HepG2 (cell line): ENCODE measurements at regions not wholly inside any gene's neighbourhood (a gene's known extent, or its start where the extent isn't known, plus 50 kb on each side); places are given as distances from the start of the nearest gene placed in this dataset.

Experiments
- BRF2 ChIP-seq: sonication (generic); formaldehyde crosslinking; IDR thresholded peaks from 2 replicates; pipeline ENCODE4 v1.8.1; 2022; ENCODE audit warnings: mild to moderate bottlenecking, missing genetic modification reagents
- CENPX ChIP-seq: sonication (generic); formaldehyde crosslinking; IDR thresholded peaks from 2 replicates; pipeline ENCODE4 v1.9.0; 2021; ENCODE audit warnings: mild to moderate bottlenecking, missing genetic modification reagents, moderate library complexity
- E2F2 ChIP-seq: sonication (generic); formaldehyde crosslinking; IDR thresholded peaks from 2 replicates; pipeline ENCODE4 v1.4.0; 2020; ENCODE audit warnings: missing genetic modification reagents, borderline replicate concordance
- ESRRA ChIP-seq: sonication (generic); formaldehyde crosslinking; IDR thresholded peaks from 2 replicates; pipeline ENCODE4 v1.5.1; 2020; ENCODE audit warnings: mild to moderate bottlenecking, low read depth, missing genetic modification reagents
- HNF4A ChIP-seq: sonication (generic); formaldehyde crosslinking; IDR thresholded peaks from 2 replicates; pipeline ENCODE4 v1.4.0; 2020; ENCODE audit warnings: missing genetic modification reagents
- JARID2 ChIP-seq: sonication (generic); formaldehyde crosslinking; IDR thresholded peaks from 2 replicates; pipeline ENCODE4 v1.8.1; 2023; ENCODE audit warnings: missing genetic modification reagents, inconsistent platforms; ENCODE audit not compliant: insufficient replicate concordance
- KDM2A ChIP-seq: sonication (generic); formaldehyde crosslinking; IDR thresholded peaks from 2 replicates; pipeline ENCODE4 v1.4.0; 2020; ENCODE audit warnings: low read depth, missing genetic modification reagents, borderline replicate concordance
- KDM3A ChIP-seq: IDR thresholded peaks from 2 replicates; pipeline ENCODE4 v1.6.1; 2018; ENCODE audit warnings: low read depth, missing compliant biosample characterization
- KDM5B ChIP-seq: sonication (generic); formaldehyde crosslinking; IDR thresholded peaks from 2 replicates; pipeline ENCODE4 v1.4.0; 2020; ENCODE audit warnings: missing genetic modification reagents, mild to moderate bottlenecking, borderline replicate concordance
- PHB2 ChIP-seq: fragments of 450-650 bp; IDR thresholded peaks from 2 replicates; pipeline ENCODE4 v1.6.1; 2018; ENCODE audit not compliant: partially characterized antibody
- RAD21 ChIP-seq: fragments of 450-650 bp; formaldehyde crosslinking; IDR thresholded peaks from 2 replicates; pipeline ENCODE4 v1.5.0; 2020; ENCODE audit warnings: mild to moderate bottlenecking
- TEAD2 ChIP-seq: sonication (generic); formaldehyde crosslinking; IDR thresholded peaks from 2 replicates; pipeline ENCODE4 v1.9.0; 2021; ENCODE audit warnings: missing genetic modification reagents
- TERF1 ChIP-seq: sonication (generic); formaldehyde crosslinking; IDR thresholded peaks from 2 replicates; pipeline ENCODE4 v1.8.0; 2022; ENCODE audit warnings: mild to moderate bottlenecking, missing genetic modification reagents, moderate library complexity
- ZFP36L2 ChIP-seq: sonication (generic); formaldehyde crosslinking; IDR thresholded peaks from 2 replicates; pipeline ENCODE4 v1.4.0; 2020; ENCODE audit warnings: missing genetic modification reagents
- ZNF121 ChIP-seq: sonication (generic); formaldehyde crosslinking; IDR thresholded peaks from 2 replicates; pipeline ENCODE4 v1.5.0; 2020; ENCODE audit warnings: mild to moderate bottlenecking, missing genetic modification reagents
- ZNF225 ChIP-seq: sonication (generic); formaldehyde crosslinking; IDR thresholded peaks from 2 replicates; pipeline ENCODE4 v1.4.0; 2020; ENCODE audit warnings: mild to moderate bottlenecking, missing genetic modification reagents
- ZNF331 ChIP-seq: sonication (generic); formaldehyde crosslinking; IDR thresholded peaks from 2 replicates; pipeline ENCODE4 v1.4.0; 2020; ENCODE audit warnings: missing genetic modification reagents
- ZNF350 ChIP-seq: sonication (generic); formaldehyde crosslinking; IDR thresholded peaks from 2 replicates; pipeline ENCODE4 v1.4.0; 2020; ENCODE audit warnings: mild to moderate bottlenecking, low read depth, missing genetic modification reagents, borderline replicate concordance
- ZNF501 ChIP-seq: sonication (generic); formaldehyde crosslinking; IDR thresholded peaks from 2 replicates; pipeline ENCODE4 v1.5.1; 2020; ENCODE audit warnings: mild to moderate bottlenecking, moderate library complexity, missing genetic modification reagents
- ZNF629 ChIP-seq: sonication (generic); formaldehyde crosslinking; conservative IDR thresholded peaks from 2 replicates; pipeline ENCODE4 v1.5.0; 2020; ENCODE audit warnings: missing genetic modification reagents
- ZNF670 ChIP-seq: sonication (generic); formaldehyde crosslinking; IDR thresholded peaks from 2 replicates; pipeline ENCODE4 v1.8.0; 2022; ENCODE audit warnings: mild to moderate bottlenecking, missing genetic modification reagents, borderline replicate concordance
- TF ChIP-seq, protein P1 (sequence below), 2 experiments: sonication (generic) in 1 of 2; formaldehyde crosslinking in 1 of 2; IDR thresholded peaks; 2 replicates each; pipeline versions ENCODE4 v1.5.1 to v1.6.1; 2011 to 2020; ENCODE audit warnings: borderline replicate concordance in 1 of 2, low read depth in 1 of 2, low read length in 1 of 2, mild to moderate bottlenecking in 1 of 2, missing genetic modification reagents in 1 of 2, moderate library complexity in 1 of 2
- TF ChIP-seq, protein P2 (sequence below): sonication (generic); formaldehyde crosslinking; IDR thresholded peaks from 2 replicates; pipeline ENCODE4 v1.4.0; 2020; ENCODE audit warnings: mild to moderate bottlenecking, missing genetic modification reagents, borderline replicate concordance

DNA sequence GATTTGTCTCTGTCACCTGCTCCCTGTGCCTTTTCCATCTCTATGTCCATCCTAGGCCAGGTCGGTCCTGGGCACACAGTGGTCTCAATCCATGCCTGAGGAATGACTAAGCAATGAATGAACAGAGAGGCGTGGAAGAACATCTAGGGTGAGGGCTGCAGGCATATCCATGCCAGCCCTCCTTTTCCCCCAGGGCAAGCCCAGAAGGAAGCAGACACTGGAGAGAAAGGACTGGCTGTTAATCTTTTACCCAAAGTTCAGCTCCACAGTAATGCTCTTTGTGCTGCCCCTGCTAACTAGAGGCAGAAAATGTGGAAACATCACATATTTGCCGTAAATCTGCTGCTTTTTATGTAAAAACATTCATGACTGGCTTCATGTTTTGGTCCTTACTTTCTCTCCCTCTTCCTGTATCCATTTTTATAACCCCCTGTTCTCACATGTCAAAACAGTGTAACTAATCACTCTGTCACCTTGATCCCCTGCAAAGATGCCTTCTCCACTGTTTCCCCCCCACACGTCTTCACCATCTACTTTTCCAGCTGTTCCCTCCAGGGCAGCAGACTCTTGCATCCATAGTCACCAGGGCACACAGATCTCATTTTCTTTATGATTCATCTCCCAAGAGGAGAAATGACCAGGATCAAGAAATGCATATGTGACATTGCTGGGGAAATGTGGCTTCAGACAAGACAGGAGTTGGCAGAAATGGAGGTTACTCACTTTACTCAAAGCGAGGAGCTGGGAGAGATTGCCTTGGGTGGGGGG is 166.4 kb upstream of the PROX1 start (continued):
- TF ChIP-seq PHB2 (no peak), TEAD2 (CRISPR knock-in tag) (no peak), CENPX (CRISPR knock-in tag) (no peak), JARID2 (CRISPR knock-in tag) (no peak), ZNF225 (CRISPR knock-in tag) (no peak), ZNF629 (CRISPR knock-in tag) (no peak), BRF2 (CRISPR knock-in tag) (no peak), ZNF501 (CRISPR knock-in tag) (0 out of 2 replicates have a peak, but pooled peaks have one; percentile 28), ZNF670 (CRISPR knock-in tag) (no peak), ESRRA (CRISPR knock-in tag) (no peak), RAD21 (CRISPR knock-in tag) (no peak), TERF1 (CRISPR knock-in tag) (no peak), KDM3A (CRISPR knock-in tag) (no peak), ZFP36L2 (CRISPR knock-in tag) (no peak), KDM2A (CRISPR knock-in tag) (no peak), ZNF350 (no peak), KDM5B (no peak), HNF4A (CRISPR knock-in tag) (peak; percentile 69), ZNF331 (CRISPR knock-in tag) (peak; percentile 28; the same call in 1 of the 2 replicates), ZNF121 (CRISPR knock-in tag) (no peak), E2F2 (CRISPR knock-in tag) (no peak)
- TF ChIP-seq, protein P1, sequence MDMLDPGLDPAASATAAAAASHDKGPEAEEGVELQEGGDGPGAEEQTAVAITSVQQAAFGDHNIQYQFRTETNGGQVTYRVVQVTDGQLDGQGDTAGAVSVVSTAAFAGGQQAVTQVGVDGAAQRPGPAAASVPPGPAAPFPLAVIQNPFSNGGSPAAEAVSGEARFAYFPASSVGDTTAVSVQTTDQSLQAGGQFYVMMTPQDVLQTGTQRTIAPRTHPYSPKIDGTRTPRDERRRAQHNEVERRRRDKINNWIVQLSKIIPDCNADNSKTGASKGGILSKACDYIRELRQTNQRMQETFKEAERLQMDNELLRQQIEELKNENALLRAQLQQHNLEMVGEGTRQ (IDR thresholded peaks at IDR 0.05; ENCODE audit: low read depth, low read length), result no peak
- TF ChIP-seq, protein P1 (CRISPR knock-in tag; IDR thresholded peaks at IDR 0.05; ENCODE audit: borderline replicate concordance), result no peak
- TF ChIP-seq, protein P2, sequence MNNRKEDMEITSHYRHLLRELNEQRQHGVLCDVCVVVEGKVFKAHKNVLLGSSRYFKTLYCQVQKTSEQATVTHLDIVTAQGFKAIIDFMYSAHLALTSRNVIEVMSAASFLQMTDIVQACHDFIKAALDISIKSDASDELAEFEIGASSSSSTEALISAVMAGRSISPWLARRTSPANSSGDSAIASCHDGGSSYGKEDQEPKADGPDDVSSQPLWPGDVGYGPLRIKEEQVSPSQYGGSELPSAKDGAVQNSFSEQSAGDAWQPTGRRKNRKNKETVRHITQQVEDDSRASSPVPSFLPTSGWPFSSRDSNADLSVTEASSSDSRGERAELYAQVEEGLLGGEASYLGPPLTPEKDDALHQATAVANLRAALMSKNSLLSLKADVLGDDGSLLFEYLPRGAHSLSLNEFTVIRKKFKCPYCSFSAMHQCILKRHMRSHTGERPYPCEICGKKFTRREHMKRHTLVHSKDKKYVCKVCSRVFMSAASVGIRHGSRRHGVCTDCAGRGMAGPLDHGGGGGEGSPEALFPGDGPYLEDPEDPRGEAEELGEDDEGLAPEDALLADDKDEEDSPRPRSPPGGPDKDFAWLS (CRISPR knock-in tag), result no peak
